ENCODE measurements at regions not wholly inside any gene's neighbourhood (a gene's known extent, or its start where the extent isn't known, plus 50 kb on each side); places are given as distances from the start of the nearest gene placed in this dataset.

- no peak for DNase-seq (ENCODE audit: low read depth)
Measured at GRCh38 chr17:51487947-51488346, 227.6 kb downstream of the UTP18 start.

GRCh38 chr17:51491416-51491815 is 231.1 kb downstream of the UTP18 start:
- DNase-seq (ENCODE audit: low read depth) = no peak

- DNase-seq (ENCODE audit: low read depth) = no peak
Measured at GRCh38 chr17:51493206-51493605, 232.9 kb downstream of the UTP18 start.

GRCh38 chr17:51496378-51496777 is 236.0 kb downstream of the UTP18 start:
- no peak for DNase-seq (ENCODE audit: low read depth)

GRCh38 chr17:51499897-51500296 is 239.6 kb downstream of the UTP18 start:
- DNase-seq (ENCODE audit: low read depth) = no peak

GRCh38 chr17:51500454-51500853 is 240.1 kb downstream of the UTP18 start:
- no peak for DNase-seq (ENCODE audit: low read depth)

GRCh38 chr17:51505450-51505849 is 245.1 kb downstream of the UTP18 start:
- no peak for DNase-seq (ENCODE audit: low read depth)

GRCh38 chr17:51507444-51507843 is 247.1 kb downstream of the UTP18 start:
- no peak for DNase-seq (ENCODE audit: low read depth)

GRCh38 chr17:51508048-51508447 is 247.7 kb downstream of the UTP18 start:
- no peak for DNase-seq (ENCODE audit: low read depth)

GRCh38 chr17:51510940-51511339 is 250.6 kb downstream of the UTP18 start:
- DNase-seq (ENCODE audit: low read depth) = no peak

- no peak for DNase-seq (ENCODE audit: low read depth)
Measured at GRCh38 chr17:51512220-51512907, 252.0 kb downstream of the UTP18 start.

GRCh38 chr17:51516924-51517323 is 256.6 kb downstream of the UTP18 start:
- DNase-seq (ENCODE audit: low read depth) = no peak

GRCh38 chr17:51524524-51524923 is 264.2 kb downstream of the UTP18 start:
- DNase-seq (ENCODE audit: low read depth) = no peak

- DNase-seq (ENCODE audit: low read depth) = no peak
Measured at GRCh38 chr17:51526507-51526906, 266.2 kb downstream of the UTP18 start.

- DNase-seq (ENCODE audit: low read depth) = no peak
Measured at GRCh38 chr17:51527225-51527982, 267.1 kb downstream of the UTP18 start.

- no peak for DNase-seq (ENCODE audit: low read depth)
Measured at GRCh38 chr17:51528111-51528510, 267.8 kb downstream of the UTP18 start.

GRCh38 chr17:51533219-51533618 is 272.9 kb downstream of the UTP18 start:
- DNase-seq (ENCODE audit: low read depth) = no peak

- DNase-seq (ENCODE audit: low read depth) = no peak
Measured at GRCh38 chr17:51533821-51534220, 273.5 kb downstream of the UTP18 start.

GRCh38 chr17:51536627-51537026 is 276.3 kb downstream of the UTP18 start:
- no peak for DNase-seq (ENCODE audit: low read depth)

- DNase-seq (ENCODE audit: low read depth) = no peak
Measured at GRCh38 chr17:51537996-51538550, 277.7 kb downstream of the UTP18 start.

GRCh38 chr17:51540151-51540550 is 279.8 kb downstream of the UTP18 start:
- no peak for DNase-seq (ENCODE audit: low read depth)

GRCh38 chr17:51541215-51541614 is 280.9 kb downstream of the UTP18 start:
- DNase-seq (ENCODE audit: low read depth) = no peak

GRCh38 chr17:51546114-51546513 is 285.8 kb downstream of the UTP18 start:
- DNase-seq (ENCODE audit: low read depth) = no peak

Data from HS-27A (cell line).